ES-I3 (cell line): ENCODE measurements at regions not wholly inside any gene's neighbourhood (a gene's known extent, or its start where the extent isn't known, plus 50 kb on each side); places are given as distances from the start of the nearest gene placed in this dataset.

ENCODE experiments used
- H3K36me3 ChIP-seq: 2 replicates; pipeline ENCODE4 v1.6.1; 2013; ENCODE audit warnings: mild to moderate bottlenecking, low read length, control low read depth, moderate library complexity; ENCODE audit not compliant: insufficient read depth
- H3K4me1 ChIP-seq: 2 replicates; pipeline ENCODE4 v1.6.1; 2013; ENCODE audit warnings: mild to moderate bottlenecking, control low read depth, low read length; ENCODE audit not compliant: insufficient read depth
- H3K9ac ChIP-seq: 2 replicates; pipeline ENCODE4 v1.6.1; 2013; ENCODE audit warnings: low read depth, mild to moderate bottlenecking, low read length, moderate library complexity
- H3K9me3 ChIP-seq: 2 replicates; pipeline ENCODE4 v1.6.1; 2013; ENCODE audit warnings: mild to moderate bottlenecking, low read length, moderate library complexity; ENCODE audit not compliant: control insufficient read depth, insufficient read depth

DNA sequence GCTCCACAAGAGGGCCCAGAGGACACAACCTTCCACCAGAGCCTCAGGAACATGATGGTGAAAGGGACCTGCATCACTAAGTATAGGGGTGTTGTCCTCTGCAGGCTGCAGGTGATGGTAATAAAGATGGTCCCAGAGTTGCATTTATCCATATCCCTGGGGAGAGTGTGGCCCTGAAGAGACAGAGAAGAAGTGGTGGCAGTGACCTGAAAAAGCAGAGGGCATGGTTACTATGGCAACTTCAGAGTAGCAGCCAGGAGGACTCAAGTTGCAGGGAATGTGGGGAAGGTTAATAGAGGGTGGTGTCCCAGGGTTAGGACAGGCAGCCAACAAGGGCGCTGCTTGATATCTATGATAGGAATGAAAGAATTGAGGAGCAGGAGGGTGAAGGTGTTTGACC, 57.1 kb downstream of the HLA-A start:
- no peaks in the 10 kb centered on the region for H3K36me3 ChIP-seq
- H3K4me1 ChIP-seq = no peaks in the 10 kb centered on the region
- H3K9me3 ChIP-seq = no peaks in the 10 kb centered on the region
- no peak overlapping the region for H3K9ac ChIP-seq

DNA sequence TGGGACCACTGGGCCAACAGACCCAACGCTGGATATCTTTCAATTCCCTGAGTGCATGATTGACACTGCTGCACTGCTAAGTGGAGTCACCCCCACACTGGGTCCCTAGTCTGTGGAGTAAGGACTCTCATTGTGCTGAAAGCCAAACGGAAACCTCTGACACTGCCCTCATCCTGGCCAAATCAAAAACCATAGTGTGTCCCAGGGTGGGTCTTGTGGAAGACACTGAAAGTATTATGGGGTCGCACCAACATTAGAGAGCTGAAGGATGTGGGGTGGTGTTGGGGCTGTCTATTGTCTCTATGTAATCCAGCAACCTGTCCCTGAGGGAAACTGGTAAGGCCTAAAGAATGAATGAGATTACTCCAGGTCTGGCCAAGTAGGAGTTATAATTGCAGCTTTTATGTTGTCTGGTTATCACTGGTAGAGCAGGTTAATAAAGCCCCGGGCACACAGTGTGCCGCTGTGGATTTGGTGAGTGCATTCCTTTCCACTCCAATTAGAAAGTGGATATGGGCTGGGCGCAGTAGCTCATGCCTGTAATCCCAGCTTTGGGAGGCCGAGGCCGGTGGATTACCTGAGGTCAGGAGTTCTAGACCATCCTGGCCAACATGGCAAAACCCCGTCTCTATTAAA, 57.9 kb downstream of the HLA-A start:
- Histone ChIP-seq H3K9me3 (no peaks in the 10 kb centered on the region), H3K9ac (no peak overlapping the region), H3K36me3 (no peaks in the 10 kb centered on the region), H3K4me1 (no peaks in the 10 kb centered on the region)

DNA sequence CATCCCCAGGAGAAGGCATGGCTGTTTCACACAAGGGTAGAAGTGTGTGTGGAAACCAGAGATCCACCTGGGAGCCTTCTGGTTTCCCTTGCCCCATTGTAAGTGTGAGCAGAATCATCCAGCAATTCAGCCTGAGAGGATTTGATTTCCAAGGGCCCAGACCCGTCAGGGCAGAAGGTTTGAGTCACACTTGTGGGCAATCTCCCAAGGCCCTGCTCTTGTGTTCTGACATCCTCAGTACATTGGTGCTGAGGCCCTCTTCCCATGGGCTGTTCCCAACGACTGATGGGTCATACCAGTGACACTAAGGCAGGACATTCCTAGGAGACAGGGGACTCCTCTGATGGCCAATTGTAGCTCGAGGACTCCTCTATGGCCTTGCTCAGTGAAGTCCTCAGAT, 58.2 kb upstream of the POLR1H start:
- H3K4me1 ChIP-seq = no peaks in the 10 kb centered on the region
- no peaks in the 10 kb centered on the region for H3K9me3 ChIP-seq
- H3K9ac ChIP-seq = no peak overlapping the region
- no peaks in the 10 kb centered on the region for H3K36me3 ChIP-seq

DNA sequence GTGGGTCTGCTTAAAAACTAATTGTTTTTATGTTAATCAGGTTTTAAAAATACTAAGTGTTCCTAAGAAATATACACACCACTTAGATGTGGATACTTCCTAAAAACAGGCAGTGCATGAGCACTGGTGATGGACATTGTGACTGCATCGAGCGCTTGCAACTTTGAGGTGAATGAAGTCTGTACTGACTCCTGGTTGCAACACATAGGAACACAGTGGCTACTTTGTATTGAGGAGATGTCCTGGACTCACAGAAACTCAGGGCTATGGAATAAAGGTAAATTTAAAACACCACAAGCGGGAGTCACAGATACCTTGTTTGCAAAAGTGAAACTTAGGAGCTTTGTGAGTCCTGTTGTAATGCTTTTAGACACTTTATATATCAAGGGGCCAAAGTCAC, 55.6 kb upstream of the POLR1H start:
- Histone ChIP-seq H3K9me3 (no peaks in the 10 kb centered on the region), H3K4me1 (no peaks in the 10 kb centered on the region), H3K9ac (no peak overlapping the region), H3K36me3 (no peaks in the 10 kb centered on the region)

DNA sequence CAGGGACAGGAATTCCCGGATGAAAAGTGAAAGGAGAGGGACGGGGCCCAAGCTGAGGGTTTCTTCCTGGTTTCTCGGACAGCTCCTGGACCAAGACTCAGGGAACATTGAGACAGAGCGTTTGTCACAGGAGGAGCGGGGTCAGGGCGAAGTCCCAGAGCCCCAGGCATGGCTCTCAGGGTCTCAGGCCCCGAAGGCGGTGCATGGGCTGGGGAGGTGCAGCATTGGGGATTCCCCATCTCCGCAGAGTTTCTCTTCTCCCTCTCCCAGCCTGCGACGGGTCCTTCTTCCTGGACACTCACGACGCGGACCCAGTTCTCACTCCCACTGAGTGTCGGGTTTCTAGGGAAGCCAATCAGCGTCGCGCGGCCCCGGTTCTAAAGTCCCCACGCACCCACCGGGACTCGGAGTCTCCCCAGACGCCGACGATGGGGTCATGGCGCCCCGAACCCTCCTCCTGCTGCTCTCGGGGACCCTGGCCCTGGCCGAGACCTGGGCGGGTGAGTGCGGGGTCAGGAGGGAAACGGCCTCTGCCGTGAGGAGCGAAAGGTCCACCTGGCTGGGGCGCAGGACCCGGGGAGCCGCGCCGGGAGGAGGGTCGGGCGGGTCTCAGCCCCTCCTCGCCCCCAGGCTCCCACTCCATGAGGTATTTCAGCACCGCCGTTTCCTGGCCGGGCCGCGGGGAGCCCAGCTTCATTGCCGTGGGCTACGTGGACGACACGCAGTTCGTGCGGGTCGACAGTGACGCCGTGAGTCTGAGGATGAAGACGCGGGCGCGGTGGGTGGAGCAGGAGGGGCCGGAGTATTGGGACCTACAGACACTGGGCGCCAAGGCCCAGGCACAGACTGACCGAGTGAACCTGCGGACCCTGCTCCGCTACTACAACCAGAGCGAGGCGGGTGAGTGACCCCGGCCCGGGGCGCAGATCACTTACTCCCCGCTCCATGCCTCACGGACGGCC, 54.6 kb upstream of the POLR1H start:
- no peaks in the 10 kb centered on the region for H3K4me1 ChIP-seq
- no peaks in the 10 kb centered on the region for H3K9me3 ChIP-seq
- H3K9ac ChIP-seq = peak overlapping the region; percentile 54; the same call in 1 of the 2 replicates
- H3K36me3 ChIP-seq = no peaks in the 10 kb centered on the region

DNA sequence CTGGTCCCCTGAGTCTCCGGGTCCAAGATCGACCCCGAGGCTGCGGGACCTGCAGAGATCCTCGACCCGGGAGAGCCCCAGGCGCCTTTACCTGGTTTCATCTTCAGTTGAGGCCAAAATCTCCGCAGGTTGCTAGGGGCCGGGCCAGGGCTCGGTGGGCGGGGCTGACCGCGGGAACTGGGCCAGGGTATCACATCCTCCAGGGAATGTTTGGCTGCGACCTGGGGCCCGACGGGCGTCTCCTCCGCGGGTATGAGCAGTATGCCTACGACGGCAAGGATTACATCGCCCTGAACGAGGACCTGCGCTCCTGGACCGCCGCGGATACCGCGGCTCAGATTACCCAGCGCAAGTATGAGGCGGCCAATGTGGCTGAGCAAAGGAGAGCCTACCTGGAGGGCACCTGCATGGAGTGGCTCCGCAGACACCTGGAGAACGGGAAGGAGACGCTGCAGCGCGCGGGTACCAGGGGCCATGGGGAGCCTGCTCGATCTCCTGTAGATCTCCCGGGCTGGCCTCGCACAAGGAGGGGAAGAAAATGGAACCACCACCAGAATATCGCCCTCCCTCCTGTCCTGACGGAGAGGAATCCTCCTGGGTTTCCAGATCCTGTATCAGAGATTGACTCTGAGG, 53.8 kb upstream of the POLR1H start:
- Histone ChIP-seq H3K36me3 (no peaks in the 10 kb centered on the region), H3K4me1 (no peaks in the 10 kb centered on the region), H3K9ac (peak overlapping the region; percentile 54; the same call in 1 of the 2 replicates), H3K9me3 (no peaks in the 10 kb centered on the region)

DNA sequence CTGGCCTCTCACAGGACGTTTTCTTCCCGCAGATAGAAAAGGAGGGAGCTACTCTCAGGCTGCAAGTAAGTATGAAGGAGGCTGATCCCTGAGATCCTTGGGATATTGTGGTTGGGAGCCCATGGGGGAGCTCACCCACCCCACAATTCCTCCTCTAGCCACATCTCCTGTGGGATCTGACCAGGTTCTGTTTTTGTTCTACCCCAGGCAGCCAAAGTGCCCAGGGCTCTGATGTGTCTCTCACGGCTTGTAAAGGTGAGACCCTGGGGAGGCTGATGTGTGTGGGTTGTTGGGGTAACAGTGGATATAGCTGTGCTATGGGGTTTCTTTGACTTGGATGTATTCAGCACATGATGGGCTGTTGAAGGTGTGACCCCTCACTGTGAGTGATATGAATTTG, 52.0 kb upstream of the POLR1H start:
- no peaks in the 10 kb centered on the region for H3K4me1 ChIP-seq
- H3K9me3 ChIP-seq = no peaks in the 10 kb centered on the region
- no peaks in the 10 kb centered on the region for H3K36me3 ChIP-seq
- H3K9ac ChIP-seq = no peak overlapping the region
